Activated CD4-positive, alpha-beta T cell treated with anti-CD3 and anti-CD28 coated beads, Interleukin-2, amount 50 U/mL, for 48 hours (primary cell): ENCODE measurements at regions not wholly inside any gene's neighbourhood (a gene's known extent, or its start where the extent isn't known, plus 50 kb on each side); places are given as distances from the start of the nearest gene placed in this dataset.
"Not testable (repeated sequence)": the region's sequence is repeated elsewhere in the genome, so short reads cannot be mapped to it uniquely, and the experiment has no call there.

Source experiments
- DNase-seq, 2 experiments: peaks; one replicate each; pipeline ENCODE4 v3.0.0-alpha.2; 2020

GRCh38 chrX:84611843-84612636 lies 109.8 kb upstream of the HDX start:
- no peak for DNase-seq

DNA sequence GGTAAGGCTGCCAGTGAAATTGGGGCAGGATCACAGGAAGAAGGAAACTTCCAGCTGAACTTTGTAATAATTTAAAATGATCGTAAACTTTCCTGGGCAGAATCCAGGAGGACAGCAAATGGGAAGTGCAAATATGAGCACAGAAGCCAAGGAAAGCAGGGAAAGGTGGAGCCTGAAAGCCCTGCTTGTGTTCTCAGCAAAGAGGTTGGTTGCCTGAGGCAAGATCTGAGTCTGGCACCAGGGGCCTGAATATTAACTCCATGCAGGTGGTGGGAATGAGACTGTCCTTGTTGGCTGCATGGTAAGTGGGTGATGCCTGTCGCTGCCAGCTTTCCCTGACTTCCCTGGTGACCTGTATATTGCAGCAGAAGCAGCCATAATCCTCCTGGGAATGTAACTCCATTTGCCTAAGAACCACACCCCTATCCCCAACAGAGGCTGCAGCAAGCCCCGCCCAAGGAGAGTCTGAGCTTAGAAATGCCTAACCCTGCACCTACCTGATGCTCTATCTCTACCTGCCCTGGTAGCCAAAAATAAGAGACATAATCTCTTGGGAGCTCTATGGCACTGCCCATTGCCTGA lies 132.0 kb upstream of the HDX start:
- no peak for DNase-seq

DNA sequence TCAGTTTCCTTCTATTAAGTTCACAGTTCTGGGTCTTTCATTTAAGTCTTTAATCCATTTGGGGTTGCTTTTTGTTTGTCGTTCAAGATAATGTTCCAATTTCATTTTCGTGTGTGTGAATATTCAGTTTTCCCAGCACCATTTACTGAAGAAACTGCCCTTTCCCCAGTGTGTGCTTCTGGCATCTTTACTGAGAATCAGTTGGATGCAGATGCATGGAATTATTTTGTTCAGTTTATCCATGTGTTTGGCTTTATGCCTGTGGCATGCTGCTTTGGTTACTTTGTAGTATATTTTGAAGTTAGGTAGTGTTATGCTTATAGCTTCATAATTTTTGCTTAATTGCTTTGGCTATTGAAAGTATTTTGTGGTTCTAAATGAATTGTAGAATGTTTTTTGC lies 163.8 kb upstream of the HDX start:
- no peak for DNase-seq

DNA sequence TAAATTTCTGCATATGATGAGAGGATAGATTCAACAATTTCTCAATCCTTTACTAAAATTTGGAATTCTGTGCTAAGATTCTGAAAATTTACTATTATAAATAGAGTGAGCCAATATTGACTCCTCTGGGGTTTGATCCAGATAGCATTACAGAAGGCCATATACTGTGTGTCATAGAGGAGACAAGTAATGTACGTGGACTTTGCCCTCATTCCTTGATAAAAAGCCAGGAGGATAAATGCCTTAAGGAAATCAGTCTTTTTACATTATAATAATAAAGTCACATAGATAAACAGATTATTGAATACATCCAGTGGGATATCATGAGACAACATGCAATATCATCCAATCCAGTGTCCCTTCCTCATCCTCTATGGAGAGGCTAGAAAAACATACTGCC lies 188.0 kb upstream of the HDX start:
- DNase-seq: no peak

- DNase-seq: no peak
Observed at GRCh38 chrX:84709987-84710386, 207.7 kb upstream of the HDX start.

DNA sequence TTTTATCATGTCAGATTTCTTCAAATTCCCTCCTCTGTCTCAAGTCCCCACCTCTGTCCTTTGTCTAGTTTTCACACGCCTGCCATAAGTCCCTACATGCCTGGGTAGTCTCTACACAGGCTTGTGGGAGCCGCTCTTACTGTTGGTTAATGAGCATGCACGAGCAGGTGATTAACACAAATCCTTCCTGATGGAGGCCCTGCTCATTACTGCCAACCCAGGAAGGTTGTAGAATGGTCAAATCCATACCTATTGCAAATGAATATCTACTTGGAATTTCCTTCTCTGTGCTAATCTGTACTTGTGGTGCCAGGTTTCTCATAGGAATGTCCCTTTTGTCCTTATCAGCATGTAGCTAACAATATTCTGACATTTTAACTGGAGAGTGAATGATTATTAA lies 208.4 kb upstream of the HDX start:
- no peak for DNase-seq

DNA sequence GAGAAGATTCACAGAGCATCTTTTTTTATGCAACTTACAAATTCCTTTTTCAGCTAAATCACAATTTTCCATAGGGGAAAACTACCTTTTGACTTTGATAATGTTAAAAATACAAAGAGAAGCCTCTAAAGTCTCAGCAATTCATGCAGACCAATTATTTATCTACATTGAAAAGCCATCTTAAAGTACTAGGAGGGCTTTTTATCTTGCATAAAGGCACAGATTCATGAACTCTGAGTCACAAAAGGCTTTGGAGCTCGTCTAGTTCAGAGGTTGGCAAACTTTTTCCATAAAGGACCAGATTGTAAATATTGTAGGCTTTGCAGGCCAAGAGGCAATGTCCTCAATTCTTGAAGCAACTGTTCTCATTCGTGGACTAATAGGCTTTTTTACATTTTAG lies 210.4 kb upstream of the HDX start:
- DNase-seq: no peak

DNA sequence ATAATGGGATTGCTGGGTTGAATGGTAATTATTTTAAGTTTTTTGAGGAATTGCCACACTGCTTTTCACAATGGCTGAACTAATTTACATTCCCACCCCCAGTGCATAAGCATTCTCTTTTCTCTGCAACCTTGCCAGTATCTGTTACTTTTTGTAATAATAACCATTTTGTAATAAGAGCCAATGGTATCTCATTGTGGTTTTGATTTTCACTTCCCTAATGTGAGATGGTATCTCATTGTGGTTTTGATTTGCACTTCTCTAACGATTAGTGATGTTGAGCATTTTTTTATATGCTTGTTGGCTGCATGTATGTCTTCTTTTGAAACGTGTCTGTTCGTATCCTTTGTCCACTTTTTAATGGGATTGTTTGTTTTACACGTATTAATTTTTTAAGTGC lies 213.1 kb upstream of the HDX start:
- DNase-seq: no peak

DNA sequence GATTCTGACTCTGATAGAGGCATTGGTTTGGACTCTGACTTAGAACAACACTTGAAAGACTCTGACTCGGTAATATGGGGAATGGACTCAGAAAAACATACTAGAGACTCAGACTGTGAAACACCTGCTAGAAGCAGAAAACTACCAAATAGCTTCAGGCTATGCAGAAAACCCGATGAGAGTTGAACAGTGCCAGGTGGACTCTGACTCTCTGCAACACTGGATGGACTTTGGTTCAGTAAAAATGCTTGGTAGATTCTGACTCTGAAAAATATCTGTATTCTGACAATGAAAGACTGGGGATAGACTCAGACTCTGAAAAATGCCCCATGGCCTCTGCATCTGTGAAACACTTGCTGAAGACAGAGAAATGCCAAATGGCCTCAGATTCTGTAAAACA lies 215.1 kb upstream of the HDX start:
- no peak for DNase-seq

GRCh38 chrX:84721416-84721815 lies 219.2 kb upstream of the HDX start:
- no peak for DNase-seq

- no peak for DNase-seq
Observed at GRCh38 chrX:84724576-84724975, 222.3 kb upstream of the HDX start.

GRCh38 chrX:84729408-84729807 lies 227.2 kb upstream of the HDX start:
- DNase-seq: no peak

- DNase-seq: peak in 1 of 2 experiments; percentile 2
Observed at GRCh38 chrX:84729809-84730208, 227.6 kb upstream of the HDX start.

DNA sequence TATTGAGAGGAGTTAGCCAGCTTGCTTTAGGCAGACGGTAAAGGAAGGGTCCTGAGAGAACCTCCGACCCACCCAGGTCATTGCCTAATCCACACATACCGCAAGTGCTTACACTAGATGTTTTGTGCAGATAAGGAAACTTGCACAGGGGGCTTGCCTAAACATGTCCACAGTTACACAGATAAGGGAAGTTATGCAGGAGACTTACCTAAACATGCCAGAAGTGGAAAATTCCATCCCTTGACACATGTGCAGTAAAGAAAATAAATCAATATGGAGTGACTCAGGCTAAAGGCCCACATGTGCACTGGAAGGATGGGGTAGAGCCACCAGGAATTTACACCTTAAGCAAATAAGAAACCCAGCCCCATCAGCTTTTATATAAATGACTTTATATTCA lies 232.8 kb upstream of the HDX start:
- no peak for DNase-seq

DNA sequence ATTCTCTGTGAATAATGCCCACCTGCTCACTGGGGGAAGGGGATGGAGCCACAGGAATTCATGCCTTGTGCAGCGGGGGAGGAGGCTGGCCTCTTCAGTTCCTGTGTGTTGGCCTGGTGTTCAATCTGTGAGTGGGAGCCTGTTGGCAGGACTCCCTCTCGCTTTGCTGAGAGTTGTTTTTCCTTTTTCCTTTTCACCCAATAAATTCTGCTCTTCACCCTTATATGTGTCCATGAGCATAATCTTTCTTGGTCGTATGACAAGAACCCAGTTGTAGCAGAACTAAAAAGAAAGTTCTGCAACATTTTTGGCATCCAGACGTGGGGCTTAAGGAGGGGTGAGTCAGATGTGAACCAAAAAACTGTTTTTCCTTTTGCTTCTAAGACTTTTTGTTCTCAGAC lies 235.2 kb upstream of the HDX start:
- DNase-seq: no peak

DNA sequence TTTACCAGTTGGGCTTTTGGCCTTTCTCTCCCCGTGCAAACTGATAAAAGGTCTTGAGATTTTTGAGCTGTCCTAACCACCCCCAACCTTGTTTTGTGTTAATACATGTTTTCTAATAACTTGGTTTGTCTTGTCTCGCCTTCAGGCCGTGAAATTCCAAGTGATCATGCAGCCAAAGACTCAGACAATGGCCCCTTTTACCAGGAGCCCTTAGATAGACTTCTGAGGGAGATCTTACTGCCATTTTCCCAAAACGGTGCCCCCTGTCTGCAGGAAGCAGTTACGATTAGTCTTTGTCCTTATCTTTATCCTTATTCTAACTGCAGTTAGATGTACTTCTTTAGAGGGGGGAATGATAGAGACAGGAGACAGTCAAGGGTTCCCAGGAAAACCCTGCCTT lies 245.3 kb upstream of the HDX start:
- no peak for DNase-seq

DNA sequence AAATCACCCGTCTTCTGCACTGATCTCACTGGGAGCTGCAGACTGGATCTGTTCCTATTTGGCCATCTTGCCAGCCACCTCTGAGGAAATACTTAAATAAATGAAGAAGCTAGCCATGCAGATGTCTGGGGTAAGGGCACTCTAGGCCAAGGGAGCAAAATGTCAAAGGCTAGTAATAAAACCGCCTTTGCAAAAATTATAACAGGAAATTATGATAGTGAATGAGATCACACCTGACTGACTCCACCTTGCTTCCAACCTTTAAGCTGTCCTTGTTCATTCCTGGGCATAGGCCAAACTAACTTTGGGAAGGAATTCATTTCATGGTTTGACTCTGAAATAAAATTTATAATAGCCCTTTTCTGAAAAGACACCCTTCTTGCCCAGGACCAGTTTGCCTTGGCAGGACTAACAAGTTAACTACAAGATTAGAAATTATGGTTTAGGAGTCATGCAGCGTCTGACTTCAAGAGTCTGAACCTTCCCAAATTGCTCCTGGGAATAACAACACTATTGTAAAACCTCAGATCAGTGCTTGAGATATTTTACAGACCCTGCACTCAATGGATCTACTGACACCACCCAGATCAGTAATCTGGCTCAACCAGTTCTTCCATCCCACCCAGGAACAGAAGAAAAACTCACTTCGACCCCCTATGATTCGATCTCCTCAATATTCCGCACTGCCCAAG lies 246.9 kb upstream of the HDX start:
- DNase-seq: no peak

DNA sequence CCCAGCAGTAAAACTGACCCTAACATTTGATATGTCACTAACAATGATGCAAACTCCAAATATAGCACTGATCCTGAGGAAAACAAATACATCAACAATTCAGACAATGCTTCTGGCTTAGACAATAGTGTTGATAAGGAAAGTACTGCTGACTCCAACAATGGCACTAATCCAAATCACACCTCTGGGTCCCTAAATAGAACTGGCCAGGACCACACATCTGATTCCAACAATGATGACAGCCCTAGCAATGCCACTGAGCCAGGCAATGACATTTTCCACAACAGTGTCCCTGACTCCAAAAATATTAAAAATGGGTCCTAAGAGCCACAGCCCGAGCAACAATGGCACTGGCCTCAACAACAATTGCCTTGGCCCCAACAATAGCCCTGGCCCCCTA lies 243.1 kb upstream of the APOOL start:
- no peak for DNase-seq

GRCh38 chrX:84796321-84796720 lies 207.4 kb upstream of the APOOL start:
- no peak for DNase-seq

GRCh38 chrX:84830836-84831235 lies 172.8 kb upstream of the APOOL start:
- DNase-seq: no peak

- DNase-seq: not testable (repeated sequence)
Observed at GRCh38 chrX:84846541-84846940, 157.1 kb upstream of the APOOL start.

GRCh38 chrX:84851183-84851582 lies 152.5 kb upstream of the APOOL start:
- not testable (repeated sequence) for DNase-seq

GRCh38 chrX:84856791-84857190 lies 146.9 kb upstream of the APOOL start:
- DNase-seq: not testable (repeated sequence)

- not testable (repeated sequence) for DNase-seq
Observed at GRCh38 chrX:84858771-84859170, 144.9 kb upstream of the APOOL start.
